ENCODE measurements at regions not wholly inside any gene's neighbourhood (a gene's known extent, or its start where the extent isn't known, plus 50 kb on each side); places are given as distances from the start of the nearest gene placed in this dataset.
A peak's percentile ranks its signal among the peaks of the same experiment; 100 is the strongest.
"Not testable (repeated sequence)": the region's sequence is repeated elsewhere in the genome, so short reads cannot be mapped to it uniquely, and the experiment has no call there.

DNA sequence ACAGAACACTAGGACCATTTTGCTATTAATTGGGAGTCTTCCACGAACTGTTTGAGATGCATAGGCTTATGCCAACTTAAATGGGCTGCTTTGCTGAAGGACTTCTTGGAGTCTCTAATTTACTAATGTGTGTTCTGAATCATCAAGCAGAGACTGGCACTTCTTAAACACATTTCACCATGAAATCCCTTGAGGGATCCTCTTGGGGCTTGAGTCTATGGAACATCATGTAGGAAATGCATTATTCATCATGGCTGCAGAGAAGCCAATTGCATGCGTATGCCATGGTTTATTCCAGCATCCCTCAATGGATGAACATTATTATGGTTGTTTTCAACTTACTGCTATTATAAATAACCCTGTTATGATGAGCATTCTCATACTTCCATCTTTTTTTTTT is 73.4 kb downstream of the FGD2 start:
- no peak for ATAC-seq

DNA sequence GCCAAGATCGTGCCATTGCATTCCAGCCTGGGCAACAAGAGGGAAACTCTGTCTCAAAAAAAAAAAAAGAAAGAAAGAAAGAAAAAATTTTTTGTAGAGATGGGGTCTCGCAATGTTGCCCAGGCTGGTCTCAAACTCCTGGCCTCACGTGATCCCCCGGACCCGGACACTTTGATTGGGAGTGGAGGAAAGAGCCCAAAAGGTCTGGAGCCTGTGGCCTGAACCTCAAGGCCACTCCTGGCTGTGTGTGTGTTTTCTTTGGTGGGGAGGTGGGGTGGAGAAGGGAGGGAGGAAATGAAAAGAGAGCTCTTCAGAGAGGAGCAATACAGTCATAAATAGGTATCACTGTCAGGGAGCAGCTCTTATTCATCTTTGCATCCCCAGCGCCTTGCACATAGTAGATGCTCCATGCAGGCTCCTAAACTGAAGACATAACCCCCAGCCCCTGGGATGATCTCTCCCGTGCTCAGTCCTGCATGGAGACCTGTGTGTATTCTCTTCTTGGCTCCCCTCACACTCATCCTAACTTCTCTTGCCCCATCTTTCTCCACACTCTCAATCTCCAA is 75.7 kb downstream of the FGD2 start:
- no peak for ATAC-seq

DNA sequence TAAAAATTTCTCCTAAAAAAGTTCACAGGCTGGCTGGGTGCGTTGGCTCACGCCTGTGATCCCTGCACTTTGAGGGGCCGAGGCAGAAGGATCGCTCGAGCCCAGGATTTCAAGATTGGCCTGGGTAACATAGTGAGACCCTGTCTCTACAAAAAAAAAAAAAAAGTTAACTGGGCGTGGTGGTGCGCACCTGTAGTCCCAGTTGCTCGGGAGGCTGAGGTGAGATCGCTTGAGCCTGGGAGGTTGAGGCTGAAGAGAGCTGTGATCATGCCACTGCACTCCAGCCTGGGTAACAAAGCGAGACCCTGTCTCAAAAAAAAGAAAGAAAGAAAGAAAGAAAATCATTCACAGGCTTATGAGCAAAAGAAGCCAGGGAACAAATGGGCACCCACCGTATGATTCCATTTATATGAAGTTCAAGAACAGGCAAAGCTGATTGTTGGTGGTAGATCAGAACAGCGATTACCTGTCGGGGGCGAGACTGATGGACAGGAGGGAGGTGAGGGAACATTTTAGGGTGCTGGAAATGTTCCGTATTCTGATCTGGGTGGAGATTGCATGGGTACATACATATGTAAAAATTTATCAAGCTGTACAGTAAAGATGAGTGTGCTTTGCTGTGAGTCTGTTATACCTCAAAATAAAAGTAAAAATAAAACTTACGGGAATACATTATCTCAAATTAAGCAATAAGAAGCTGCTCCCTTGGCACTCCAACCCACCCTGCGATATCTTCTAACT is 77.1 kb downstream of the FGD2 start:
- ATAC-seq = no peak

DNA sequence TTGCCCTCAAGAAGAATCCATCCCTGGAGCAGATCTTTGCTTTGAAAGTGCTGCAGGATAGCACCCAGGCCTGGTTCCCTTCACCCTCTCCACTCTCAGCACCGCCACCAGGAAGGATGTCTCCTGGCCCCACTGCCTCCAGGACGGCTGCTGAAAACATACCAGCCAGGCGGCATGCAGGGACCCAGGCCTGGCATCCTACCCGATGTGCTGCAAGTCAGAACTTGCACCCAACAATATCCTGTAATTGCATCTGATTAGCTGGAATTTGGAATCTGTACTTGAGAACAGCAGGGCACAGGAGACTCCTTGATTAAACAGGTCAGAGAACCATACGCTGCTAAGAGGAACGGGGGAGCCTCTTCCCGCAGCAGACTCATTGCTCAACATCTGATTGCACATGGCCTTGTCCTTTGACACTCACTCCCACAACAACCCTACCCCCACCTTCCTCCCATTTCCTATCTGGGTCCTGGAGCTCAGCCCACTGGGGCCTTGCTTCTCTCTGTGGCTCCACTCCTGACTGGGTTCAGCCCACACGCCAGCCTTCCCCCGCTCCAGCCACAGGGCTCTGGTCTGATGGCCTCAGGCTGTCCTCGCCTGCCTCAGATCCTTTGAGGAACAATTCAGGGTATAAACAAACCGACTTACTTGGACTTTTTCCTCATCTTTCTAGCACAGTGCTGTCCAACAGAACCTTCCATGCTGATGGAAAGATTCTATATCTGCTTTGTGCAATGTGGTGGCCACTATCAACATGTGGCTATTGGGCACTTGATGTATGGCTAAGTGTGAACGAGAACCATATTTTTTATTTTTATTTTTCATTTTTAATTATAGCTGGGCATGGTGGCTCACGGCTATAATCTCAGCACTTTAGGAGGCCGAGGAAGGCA is 78.0 kb downstream of the FGD2 start:
- ATAC-seq = peak; percentile 55

DNA sequence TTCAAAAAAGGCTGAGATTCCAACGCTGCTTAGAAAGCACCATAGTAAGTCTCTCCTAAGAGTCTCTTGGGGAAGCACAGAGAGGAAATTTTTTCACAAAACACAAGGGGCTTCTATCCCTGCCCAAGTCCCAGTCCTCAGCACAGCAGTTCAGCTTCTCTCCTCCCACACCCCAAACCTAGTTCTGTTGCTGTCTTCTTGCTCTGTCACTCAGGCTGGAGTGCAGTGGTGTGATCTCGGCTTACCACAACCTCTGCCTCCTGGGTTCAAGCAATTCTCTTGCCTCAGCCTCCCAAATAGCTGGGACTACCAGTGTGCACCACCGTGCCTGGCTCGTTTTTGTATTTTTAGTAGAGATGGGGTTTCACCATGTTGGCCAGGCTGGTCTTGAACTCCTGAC is 79.2 kb downstream of the FGD2 start:
- not testable (repeated sequence) for ATAC-seq

DNA sequence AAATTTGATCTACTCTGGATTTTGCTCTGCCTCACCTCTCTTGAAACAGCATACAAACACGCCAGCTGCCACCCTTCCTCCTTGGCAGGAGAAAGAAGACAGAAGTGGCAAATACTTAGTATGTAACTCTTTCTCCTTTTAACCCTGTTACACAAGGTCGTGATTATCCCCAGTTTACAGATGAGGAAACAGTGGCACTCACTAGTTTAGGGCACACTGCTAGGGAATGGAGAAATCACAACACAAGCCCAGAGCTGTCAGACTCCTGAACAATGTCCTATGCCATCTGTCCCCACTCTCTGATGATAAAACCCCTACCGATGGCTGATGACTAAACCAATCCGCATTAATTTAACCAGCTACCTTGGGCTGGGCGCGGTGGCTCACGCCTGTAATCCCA is 79.7 kb downstream of the FGD2 start:
- peak; percentile 51 for ATAC-seq

DNA sequence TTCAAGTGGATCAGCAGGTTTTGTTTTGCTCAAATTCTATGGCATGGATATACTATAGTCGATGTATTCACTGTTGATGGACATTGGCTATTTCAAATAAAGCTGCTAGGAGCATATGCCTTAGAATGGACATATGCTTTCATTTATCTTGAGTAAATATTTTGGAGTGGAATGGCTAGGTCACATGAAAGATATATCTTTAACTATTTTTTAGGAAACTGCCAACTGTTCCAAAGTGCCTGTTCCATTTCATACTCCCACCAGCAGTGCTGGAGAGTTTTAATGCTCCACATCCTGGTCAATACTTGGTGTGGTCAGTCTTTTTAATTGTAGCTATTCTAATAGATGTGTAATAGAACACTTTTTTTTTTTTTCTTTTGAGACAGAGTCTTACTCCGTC is 81.1 kb upstream of the PIM1 start:
- no peak for ATAC-seq

DNA sequence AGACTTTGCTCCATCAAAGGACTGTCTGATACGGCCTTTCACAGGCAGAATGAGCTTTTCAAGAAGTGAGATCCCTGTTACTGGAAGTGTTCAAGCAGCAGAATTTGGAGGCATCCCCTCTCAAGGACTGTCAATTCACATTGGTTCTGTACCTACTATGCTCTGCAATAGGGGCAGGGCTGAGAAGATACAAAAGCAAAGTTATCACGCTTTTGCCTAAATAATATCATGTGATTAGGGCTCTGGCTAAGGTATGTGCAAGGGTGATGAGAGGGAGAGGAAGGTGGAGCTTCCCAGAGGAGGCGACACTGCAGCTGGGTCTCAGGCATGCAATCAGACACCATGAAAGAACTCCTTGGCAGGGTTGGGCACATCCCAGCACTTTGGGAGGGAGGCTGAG is 80.2 kb upstream of the PIM1 start:
- no peak for ATAC-seq

DNA sequence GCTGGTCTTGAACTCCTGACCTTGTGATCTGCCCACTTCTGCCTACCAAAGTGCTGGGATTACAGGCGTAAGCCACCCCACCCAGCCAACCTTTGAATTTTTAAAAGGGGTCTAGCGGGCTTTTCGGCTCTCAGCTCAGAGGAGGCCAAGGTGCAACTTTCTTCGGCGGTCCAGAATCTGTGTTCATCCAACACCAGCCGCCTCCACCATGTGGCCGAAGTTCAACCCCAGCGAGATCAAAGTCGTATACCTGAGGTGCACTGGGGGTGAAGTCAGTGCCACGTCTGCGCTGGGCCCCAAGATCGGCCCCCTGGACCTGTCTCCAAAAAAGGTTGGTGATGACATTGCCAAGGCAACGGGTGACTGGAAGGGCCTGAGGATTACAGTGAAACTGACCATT is 78.8 kb upstream of the PIM1 start:
- not testable (repeated sequence) for ATAC-seq

DNA sequence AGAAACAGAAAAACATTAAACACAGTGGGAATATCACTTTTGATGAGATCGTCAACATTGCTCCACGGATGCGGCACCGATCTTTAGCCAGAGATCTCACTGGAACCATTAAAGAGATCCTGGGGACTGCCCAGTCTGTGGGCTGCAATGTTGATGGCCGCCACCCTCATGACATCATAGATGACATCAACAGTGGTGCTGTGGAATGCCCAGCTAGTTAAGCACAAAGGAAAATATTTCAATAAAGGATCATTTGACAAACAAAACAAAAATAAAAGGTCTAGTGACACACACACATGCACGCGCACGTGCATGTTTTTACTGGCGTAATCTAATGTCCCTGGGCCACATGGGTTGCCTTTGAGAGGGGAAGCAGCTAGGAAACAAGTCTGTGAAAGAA is 78.4 kb upstream of the PIM1 start:
- ATAC-seq = not testable (repeated sequence)

DNA sequence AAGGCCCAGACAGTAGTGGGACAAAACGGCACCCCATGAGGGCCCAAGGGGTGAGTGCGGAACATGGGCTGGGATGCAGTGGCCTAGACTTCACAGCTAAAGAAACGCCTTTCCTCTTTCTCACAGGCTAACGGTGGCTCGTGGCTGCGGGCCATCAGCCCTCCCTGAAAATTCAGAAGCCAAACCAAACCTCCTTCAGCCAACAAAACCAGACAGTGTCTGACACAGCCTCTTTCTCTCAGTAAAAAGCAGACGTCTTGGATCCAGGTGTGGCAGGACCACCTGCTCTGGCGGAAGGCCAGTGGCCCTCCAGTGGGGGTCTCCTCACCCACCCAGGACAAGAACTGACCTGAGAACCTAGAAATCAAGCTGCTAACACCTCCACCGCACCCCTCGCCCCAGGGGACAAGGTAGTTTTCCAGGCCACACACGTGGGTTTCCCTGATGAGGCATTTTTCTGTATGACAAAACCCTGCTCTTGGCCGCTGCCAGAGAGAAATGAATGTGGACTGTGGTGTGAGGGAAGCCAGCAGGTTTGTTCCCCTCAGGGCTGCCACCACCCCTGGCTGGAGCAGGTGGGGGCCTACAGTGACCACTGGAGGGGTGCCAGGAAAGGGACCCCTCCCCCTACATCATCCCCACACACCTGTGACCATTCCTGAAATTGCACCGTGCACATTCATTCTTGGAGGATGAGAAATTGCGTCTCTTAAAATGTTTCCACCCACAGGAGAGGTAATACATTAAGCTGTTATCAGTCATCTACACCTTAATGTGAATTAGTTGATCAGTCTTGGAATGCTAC is 76.8 kb upstream of the PIM1 start:
- peak; percentile 61 for ATAC-seq

DNA sequence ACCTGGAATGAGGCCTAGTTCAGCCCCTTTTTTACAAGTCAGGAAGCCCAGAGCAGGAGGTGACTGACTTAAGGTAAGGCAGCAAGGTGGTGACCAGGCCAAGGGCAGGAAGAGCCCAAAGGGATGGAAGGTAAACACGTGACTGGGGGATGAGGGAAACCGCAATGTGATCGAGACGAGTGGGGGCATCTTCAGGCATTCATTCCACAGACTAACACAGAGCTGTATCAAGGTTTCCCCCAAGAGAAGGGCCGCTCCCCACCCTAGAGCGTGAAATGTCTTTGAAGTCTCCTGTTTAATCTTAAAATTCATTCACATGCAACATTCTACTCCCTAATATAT is 76.3 kb upstream of the PIM1 start:
- no peak for ATAC-seq

DNA sequence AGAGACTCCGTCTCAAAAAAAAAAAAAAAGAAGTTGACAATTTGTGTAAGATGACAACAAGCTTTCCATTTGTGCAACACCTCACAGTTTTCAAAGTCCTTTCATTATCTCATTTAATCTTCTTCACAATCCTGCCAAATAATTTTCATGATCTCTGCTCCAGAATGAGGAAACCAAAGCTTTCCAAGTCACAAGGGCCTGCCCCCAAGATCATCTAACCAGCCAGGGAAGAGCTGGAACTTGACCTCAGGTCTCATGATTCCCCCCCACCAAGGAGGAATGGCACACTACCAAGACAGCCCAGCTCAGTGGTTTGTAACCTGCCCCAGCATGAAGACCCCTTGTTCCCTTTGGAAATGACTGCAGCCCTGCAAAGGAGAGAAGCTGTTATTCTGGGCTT is 74.0 kb upstream of the PIM1 start:
- ATAC-seq = no peak

DNA sequence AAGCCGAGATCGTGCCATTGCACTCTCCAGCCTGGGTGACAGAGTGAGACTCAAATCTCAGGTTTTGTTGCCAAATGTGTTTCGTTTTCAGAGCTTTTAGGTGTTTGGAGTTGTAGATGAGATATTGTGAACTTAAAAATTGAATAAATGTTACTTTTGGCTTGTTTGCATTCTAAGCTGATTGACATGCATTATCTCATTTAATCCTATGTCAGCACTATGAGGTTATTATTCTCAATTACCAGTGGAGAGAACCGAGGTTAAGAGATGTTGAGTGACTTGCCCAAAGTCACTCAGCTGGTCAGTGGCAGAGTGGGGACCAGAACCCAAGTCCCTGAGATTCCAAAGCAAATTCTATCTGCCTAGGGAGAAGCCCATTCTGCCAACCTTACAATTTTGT is 72.6 kb upstream of the PIM1 start:
- ATAC-seq = no peak

DNA sequence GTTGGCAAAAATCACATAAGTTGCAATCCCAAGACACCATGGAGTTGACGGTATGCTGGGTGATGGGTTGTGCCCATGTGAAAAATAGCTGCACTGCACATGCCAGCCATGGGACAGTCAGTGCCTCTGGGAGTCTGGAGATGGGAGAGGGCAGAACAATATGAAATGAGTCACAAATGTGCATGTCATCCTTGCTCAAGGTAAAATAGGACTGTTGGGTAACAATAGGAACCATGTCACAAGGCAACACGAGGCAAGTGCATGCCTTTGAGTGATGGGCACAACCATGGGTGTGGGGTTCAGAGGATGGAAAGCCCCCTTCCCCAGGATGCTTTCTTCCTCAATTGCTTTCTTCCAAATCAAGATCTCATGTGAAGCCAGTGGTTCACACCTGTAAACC is 70.5 kb upstream of the PIM1 start:
- peak; percentile 76 for ATAC-seq

DNA sequence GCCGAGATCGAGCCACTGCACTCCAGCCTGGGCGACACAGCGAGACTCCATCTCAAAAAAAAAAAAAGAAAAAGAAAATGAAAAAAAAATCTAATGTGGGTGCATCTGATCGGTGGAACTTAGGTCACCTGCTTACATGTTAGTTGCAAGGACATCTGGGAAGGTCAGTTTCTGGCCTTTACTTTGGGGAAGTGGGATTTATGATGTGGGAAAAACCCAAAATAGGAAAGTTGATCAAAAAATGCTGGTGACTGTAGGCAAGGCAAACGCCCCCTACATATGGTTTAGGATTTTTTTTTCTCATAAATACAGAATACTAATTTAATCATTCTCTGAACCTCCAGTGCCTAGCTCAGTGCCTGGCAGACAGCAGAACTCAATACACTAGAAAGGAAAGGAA is 69.2 kb upstream of the PIM1 start:
- ATAC-seq = no peak

DNA sequence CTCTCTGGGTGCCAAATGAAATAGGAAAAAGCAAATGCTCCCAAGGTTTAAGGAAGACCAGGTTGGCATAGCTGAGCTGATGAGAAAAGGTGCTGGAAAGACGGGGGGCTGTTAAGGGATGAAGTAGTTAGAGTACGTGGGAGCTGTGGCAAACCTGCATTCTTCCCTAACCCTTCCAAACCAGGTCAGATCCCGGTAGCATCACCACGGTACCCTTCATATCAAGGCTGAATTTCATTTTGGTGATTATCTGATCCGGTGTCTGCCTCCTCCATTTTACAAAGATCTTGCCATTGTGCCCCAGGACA is 68.0 kb upstream of the PIM1 start:
- no peak for ATAC-seq

DNA sequence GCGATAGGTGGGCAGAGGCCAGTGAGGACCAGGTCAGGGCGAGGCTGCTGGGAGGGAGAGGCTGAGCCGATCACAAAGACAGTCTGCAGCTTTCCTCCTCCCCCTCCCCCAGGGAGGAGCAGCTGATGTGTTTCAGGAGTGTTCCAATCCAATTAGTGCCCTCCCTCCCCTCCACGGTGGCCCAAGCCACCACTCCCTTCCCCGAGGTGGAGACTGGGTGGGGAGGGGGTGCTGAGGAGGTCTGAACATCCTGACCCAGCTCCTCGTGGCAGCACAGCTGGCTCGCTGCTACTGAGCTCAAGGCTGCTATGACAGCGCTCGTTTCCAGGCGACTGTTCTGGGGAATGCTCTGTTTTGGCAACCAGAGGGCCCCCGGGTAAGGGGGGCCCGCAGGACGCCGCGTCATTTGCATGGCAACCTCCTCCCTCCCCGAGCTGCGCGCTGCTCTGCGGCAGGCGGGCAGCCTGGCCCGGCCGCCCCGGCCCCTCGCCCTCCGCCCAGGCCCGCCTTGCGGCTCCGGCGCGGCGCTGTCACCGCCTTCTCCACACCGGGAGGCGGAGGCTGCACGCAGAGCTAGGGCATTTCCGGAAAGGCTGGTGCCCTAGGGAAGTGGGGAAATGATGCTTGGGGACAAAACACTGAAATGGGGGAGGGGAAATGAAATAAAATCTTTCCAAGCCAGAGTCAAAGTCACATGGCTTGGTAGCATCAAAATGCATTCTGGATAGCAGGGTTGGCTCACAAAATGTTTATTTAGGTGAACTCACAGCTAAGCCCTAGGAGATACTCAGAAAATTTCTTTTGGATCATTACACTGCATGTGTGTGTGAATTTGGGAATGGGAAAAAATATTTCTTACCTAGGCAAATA is 67.4 kb upstream of the PIM1 start:
- ATAC-seq = peak; percentile 68

DNA sequence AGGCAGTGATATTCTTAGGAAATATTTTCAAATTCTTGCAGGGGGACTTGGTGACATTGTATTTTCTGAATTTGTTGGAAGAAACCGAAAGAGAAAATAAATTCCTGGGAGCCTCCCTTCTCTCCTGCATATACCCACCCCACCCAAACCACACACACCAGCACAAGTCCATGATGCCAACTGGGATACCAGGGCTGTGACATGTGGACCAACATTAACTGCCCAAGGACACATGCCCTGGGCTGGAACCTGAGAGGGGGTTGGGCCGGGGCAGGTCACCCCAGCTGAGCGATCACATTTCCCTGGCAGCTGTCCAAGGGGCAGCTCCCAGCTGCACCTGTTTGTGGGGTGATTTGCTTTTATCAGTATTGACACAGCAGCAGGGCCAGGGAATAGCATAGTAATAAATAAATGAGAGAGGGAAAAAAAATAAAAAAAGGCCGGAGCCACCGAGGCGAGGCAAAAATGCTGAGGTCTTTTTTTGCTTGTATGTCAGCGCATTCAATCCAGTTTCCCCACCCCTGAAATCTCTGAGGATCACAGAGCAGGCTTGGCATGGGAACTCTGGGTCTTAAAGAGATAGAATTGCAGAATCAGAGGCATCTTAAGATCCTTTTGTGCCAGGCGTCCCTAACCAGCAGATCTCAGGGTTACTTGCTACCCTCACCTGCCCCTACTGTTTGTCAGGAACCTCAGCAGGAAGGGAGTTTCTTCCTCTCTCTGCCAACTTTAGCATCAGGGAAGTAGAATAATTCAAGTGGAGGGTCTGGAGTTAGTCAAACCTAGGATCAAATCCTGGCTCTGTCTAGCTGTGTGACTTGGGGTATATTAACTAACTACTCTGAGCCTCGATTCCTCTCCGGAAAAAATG is 66.5 kb upstream of the PIM1 start:
- ATAC-seq = peak; percentile 68

DNA sequence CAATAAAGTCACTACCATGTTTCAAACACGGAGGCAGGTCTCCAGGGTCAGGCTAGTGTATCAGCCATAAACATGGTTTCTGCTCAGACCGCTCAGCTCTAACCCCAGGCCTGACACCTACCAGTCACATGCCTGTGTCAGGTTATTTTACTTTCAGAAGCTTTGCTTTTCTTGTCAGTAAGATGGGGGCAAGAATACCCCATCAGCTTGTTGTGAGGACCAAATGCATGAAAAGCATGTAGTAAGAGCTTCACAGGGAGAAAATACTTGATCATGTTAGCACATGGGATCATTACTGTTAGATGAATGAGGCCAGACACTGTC is 65.2 kb upstream of the PIM1 start:
- no peak for ATAC-seq

All from esophagus mucosa (tissue), 1 donor.